Activated CD4-positive, CD25-positive, alpha-beta regulatory T cell treated with anti-CD3 and anti-CD28 coated beads, Interleukin-2, amount 50 U/mL, for 24 hours (primary cell): ENCODE measurements at regions not wholly inside any gene's neighbourhood (a gene's known extent, or its start where the extent isn't known, plus 50 kb on each side); places are given as distances from the start of the nearest gene placed in this dataset.
"Not testable (repeated sequence)": the region's sequence is repeated elsewhere in the genome, so short reads cannot be mapped to it uniquely, and the experiment has no call there.

Experiments used
- ATAC-seq, 2 donors: fragments of 150-1000 bp; cut with Tn5 transposase; one replicate each; pipeline ENCODE4 v1.10.0; 2021; ENCODE audit warnings: mild to moderate bottlenecking in 1 of 2, moderate library complexity in 1 of 2

- ATAC-seq = not testable (repeated sequence)
Measured at GRCh38 chr21:28035692-28036091, 957.0 kb downstream of the LTN1 start.

- ATAC-seq = not testable (repeated sequence)
Measured at GRCh38 chr21:28034916-28035315, 957.8 kb downstream of the LTN1 start.

GRCh38 chr21:28034334-28034733 is 958.3 kb downstream of the LTN1 start:
- ATAC-seq = not testable (repeated sequence)

GRCh38 chr21:28032652-28033051 is 960.0 kb downstream of the LTN1 start:
- ATAC-seq = not testable (repeated sequence)

- ATAC-seq = not testable (repeated sequence)
Measured at GRCh38 chr21:28031066-28031465, 961.6 kb downstream of the LTN1 start.

GRCh38 chr21:28025111-28025510 is 967.6 kb downstream of the LTN1 start:
- no peak for ATAC-seq

- no peak for ATAC-seq
Measured at GRCh38 chr21:28018741-28019669, 973.7 kb downstream of the LTN1 start.

GRCh38 chr21:28018213-28018612 is 974.5 kb downstream of the LTN1 start:
- ATAC-seq = no peak

GRCh38 chr21:28016571-28016970 is 976.1 kb downstream of the LTN1 start:
- no peak for ATAC-seq

GRCh38 chr21:28013123-28013522 is 979.6 kb downstream of the LTN1 start:
- not testable (repeated sequence) for ATAC-seq

- ATAC-seq = not testable (repeated sequence)
Measured at GRCh38 chr21:28011970-28012369, 980.7 kb downstream of the LTN1 start.

GRCh38 chr21:28008245-28008644 is 984.4 kb downstream of the LTN1 start:
- not testable (repeated sequence) for ATAC-seq

- ATAC-seq = not testable (repeated sequence)
Measured at GRCh38 chr21:28003627-28004026, 989.0 kb downstream of the LTN1 start.

GRCh38 chr21:27996906-27997305 is 995.8 kb downstream of the LTN1 start:
- not testable (repeated sequence) for ATAC-seq

GRCh38 chr21:27984663-27985325 is 1007.9 kb downstream of the LTN1 start:
- ATAC-seq = not testable (repeated sequence)

- not testable (repeated sequence) for ATAC-seq
Measured at GRCh38 chr21:27979446-27979845, 1012.6 kb upstream of the ADAMTS5 start.

GRCh38 chr21:27975514-27975913 is 1008.6 kb upstream of the ADAMTS5 start:
- ATAC-seq = no peak

- not testable (repeated sequence) for ATAC-seq
Measured at GRCh38 chr21:27974152-27974551, 1007.3 kb upstream of the ADAMTS5 start.

GRCh38 chr21:27968240-27968639 is 1001.4 kb upstream of the ADAMTS5 start:
- ATAC-seq = not testable (repeated sequence)

- no peak for ATAC-seq
Measured at GRCh38 chr21:27954543-27955165, 987.8 kb upstream of the ADAMTS5 start.

- ATAC-seq = no peak
Measured at GRCh38 chr21:27953340-27954045, 986.6 kb upstream of the ADAMTS5 start.

GRCh38 chr21:27949093-27949492 is 982.2 kb upstream of the ADAMTS5 start:
- ATAC-seq = not testable (repeated sequence)
